ENCODE measurements at regions not wholly inside any gene's neighbourhood (a gene's known extent, or its start where the extent isn't known, plus 50 kb on each side); places are given as distances from the start of the nearest gene placed in this dataset.

DNA sequence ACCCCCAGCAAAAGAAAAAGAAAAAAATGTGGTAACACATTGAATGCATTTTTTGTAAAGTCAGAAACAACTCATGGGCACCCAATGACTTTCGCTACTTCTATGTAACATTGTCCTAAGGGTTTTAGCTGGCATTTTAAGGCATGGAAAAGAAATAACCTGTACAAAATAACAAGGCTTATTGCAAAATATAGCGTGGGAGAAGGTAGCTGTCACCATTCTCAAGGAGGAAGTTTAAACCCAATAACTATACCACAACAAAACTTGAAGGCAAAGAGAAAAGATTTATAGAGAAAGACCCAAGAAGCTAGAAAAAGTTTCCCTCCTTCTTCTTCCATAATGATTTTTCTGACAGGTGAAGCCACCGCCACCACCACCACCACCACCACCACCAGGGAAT, 55.7 kb upstream of the ACP3 start:
- WGBS: 86% methylated on average over 3 of the region's 3 CpGs
- no peaks in the 10 kb centered on the region for H3K9me3 ChIP-seq (ENCODE audit: control insufficient read depth in 4 of 4, low read length in 3 of 4)
- H3K27me3 ChIP-seq (ENCODE audit: control insufficient read depth in 4 of 4, insufficient read depth in 4 of 4, low read length in 3 of 4): peaks cover 0 to 6% (median 0%) of the 10 kb centered on the region in 4 donors
- H3K4me1 ChIP-seq (ENCODE audit: control insufficient read depth in 4 of 4, insufficient read depth in 4 of 4, low read length in 3 of 4): no peaks in the 10 kb centered on the region
- TF ChIP-seq TAF1 (conservative IDR thresholded peaks at IDR 0.05): no peak
- no peak for TF ChIP-seq RAD21 (IDR thresholded peaks at IDR 0.05)
- no peak for TF ChIP-seq NR2F2 (IDR thresholded peaks at IDR 0.05)
- no peak for TF ChIP-seq FOXA1 (IDR thresholded peaks at IDR 0.05)
- TF ChIP-seq, protein P1, sequence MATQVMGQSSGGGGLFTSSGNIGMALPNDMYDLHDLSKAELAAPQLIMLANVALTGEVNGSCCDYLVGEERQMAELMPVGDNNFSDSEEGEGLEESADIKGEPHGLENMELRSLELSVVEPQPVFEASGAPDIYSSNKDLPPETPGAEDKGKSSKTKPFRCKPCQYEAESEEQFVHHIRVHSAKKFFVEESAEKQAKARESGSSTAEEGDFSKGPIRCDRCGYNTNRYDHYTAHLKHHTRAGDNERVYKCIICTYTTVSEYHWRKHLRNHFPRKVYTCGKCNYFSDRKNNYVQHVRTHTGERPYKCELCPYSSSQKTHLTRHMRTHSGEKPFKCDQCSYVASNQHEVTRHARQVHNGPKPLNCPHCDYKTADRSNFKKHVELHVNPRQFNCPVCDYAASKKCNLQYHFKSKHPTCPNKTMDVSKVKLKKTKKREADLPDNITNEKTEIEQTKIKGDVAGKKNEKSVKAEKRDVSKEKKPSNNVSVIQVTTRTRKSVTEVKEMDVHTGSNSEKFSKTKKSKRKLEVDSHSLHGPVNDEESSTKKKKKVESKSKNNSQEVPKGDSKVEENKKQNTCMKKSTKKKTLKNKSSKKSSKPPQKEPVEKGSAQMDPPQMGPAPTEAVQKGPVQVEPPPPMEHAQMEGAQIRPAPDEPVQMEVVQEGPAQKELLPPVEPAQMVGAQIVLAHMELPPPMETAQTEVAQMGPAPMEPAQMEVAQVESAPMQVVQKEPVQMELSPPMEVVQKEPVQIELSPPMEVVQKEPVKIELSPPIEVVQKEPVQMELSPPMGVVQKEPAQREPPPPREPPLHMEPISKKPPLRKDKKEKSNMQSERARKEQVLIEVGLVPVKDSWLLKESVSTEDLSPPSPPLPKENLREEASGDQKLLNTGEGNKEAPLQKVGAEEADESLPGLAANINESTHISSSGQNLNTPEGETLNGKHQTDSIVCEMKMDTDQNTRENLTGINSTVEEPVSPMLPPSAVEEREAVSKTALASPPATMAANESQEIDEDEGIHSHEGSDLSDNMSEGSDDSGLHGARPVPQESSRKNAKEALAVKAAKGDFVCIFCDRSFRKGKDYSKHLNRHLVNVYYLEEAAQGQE (IDR thresholded peaks at IDR 0.05): no peak
- TF ChIP-seq SP1 (IDR thresholded peaks at IDR 0.05): no peak
- TF ChIP-seq RXRA (IDR thresholded peaks at IDR 0.05): no peak
- no peak for TF ChIP-seq JUND (IDR thresholded peaks at IDR 0.05)
- TF ChIP-seq YY1 (IDR thresholded peaks at IDR 0.05): no peak
- TF ChIP-seq EGR1 (IDR thresholded peaks at IDR 0.05; ENCODE audit: low read depth in 2 of 2): no peak
- TF ChIP-seq, protein P2, sequence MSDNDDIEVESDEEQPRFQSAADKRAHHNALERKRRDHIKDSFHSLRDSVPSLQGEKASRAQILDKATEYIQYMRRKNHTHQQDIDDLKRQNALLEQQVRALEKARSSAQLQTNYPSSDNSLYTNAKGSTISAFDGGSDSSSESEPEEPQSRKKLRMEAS (IDR thresholded peaks at IDR 0.05): no peak
- no peak for TF ChIP-seq HNF4A (conservative IDR thresholded peaks at IDR 0.05)
- TF ChIP-seq HNF4G (IDR thresholded peaks at IDR 0.05): no peak
- TF ChIP-seq, protein P3, sequence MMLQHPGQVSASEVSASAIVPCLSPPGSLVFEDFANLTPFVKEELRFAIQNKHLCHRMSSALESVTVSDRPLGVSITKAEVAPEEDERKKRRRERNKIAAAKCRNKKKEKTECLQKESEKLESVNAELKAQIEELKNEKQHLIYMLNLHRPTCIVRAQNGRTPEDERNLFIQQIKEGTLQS (IDR thresholded peaks at IDR 0.05): no peak
- no peak for TF ChIP-seq FOXA2 (IDR thresholded peaks at IDR 0.05)
- no peak for TF ChIP-seq GABPA (IDR thresholded peaks at IDR 0.05 in 1 of 2, conservative IDR thresholded peaks at IDR 0.05 in 1 of 2)
- H3K36me3 ChIP-seq (ENCODE audit: control insufficient read depth in 4 of 4, insufficient read depth in 3 of 4, low read depth in 1 of 4, low read length in 3 of 4): no peaks in the 10 kb centered on the region
- no peak overlapping the region for H3K27ac ChIP-seq (ENCODE audit: low read depth in 1 of 2, low read length in 2 of 2)
- H3K9ac ChIP-seq (ENCODE audit: low read depth in 1 of 2, low read length in 2 of 2): no peak overlapping the region
- no peak for DNase-seq (ENCODE audit: low spot score)
- no peak overlapping the region for H3K4me3 ChIP-seq (ENCODE audit: low read depth in 1 of 3, low read length in 3 of 3)

DNA sequence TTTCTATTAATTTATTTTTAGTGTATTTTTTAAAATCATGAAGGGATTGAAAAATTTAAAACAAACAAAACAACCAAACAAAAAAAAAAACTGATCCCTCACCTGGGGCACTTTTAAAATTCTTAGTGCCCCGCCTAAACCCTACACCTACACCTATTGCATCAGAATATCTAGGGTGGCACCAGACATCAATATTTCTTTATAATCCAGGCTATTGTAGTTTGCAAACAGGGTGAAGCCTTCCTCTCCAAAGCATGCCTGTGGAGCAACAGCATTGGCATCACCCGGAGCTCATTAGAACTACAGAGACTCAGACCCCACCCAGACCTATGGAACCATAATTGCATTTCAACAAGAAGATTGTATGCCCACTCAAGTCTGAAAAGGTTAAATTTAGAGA, 54.9 kb upstream of the ACP3 start:
- Histone ChIP-seq H3K4me1 (ENCODE audit: control insufficient read depth in 4 of 4, insufficient read depth in 4 of 4, low read length in 3 of 4) (no peaks in the 10 kb centered on the region), H3K9me3 (ENCODE audit: control insufficient read depth in 4 of 4, low read length in 3 of 4) (no peaks in the 10 kb centered on the region)
- 89% methylated on average over 2 of the region's 2 CpGs for WGBS

More for the DNA sequence above, 54.9 kb upstream of the ACP3 start:
- H3K36me3 ChIP-seq (ENCODE audit: control insufficient read depth in 4 of 4, insufficient read depth in 3 of 4, low read depth in 1 of 4, low read length in 3 of 4): no peaks in the 10 kb centered on the region
- TF ChIP-seq YY1 (IDR thresholded peaks at IDR 0.05) (no peak), FOXA1 (IDR thresholded peaks at IDR 0.05) (no peak), TAF1 (conservative IDR thresholded peaks at IDR 0.05) (no peak), RXRA (IDR thresholded peaks at IDR 0.05) (no peak), RAD21 (IDR thresholded peaks at IDR 0.05) (no peak), GABPA (IDR thresholded peaks at IDR 0.05 in 1 of 2, conservative IDR thresholded peaks at IDR 0.05 in 1 of 2) (no peak), JUND (IDR thresholded peaks at IDR 0.05) (no peak), SP1 (IDR thresholded peaks at IDR 0.05) (no peak), NR2F2 (IDR thresholded peaks at IDR 0.05) (no peak), FOXA2 (IDR thresholded peaks at IDR 0.05) (no peak), HNF4A (conservative IDR thresholded peaks at IDR 0.05) (no peak), EGR1 (IDR thresholded peaks at IDR 0.05; ENCODE audit: low read depth in 2 of 2) (no peak), HNF4G (IDR thresholded peaks at IDR 0.05) (no peak)
- TF ChIP-seq, protein P1 (IDR thresholded peaks at IDR 0.05): no peak
- TF ChIP-seq, protein P4, sequence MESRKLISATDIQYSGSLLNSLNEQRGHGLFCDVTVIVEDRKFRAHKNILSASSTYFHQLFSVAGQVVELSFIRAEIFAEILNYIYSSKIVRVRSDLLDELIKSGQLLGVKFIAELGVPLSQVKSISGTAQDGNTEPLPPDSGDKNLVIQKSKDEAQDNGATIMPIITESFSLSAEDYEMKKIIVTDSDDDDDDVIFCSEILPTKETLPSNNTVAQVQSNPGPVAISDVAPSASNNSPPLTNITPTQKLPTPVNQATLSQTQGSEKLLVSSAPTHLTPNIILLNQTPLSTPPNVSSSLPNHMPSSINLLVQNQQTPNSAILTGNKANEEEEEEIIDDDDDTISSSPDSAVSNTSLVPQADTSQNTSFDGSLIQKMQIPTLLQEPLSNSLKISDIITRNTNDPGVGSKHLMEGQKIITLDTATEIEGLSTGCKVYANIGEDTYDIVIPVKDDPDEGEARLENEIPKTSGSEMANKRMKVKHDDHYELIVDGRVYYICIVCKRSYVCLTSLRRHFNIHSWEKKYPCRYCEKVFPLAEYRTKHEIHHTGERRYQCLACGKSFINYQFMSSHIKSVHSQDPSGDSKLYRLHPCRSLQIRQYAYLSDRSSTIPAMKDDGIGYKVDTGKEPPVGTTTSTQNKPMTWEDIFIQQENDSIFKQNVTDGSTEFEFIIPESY (IDR thresholded peaks at IDR 0.05): no peak
- TF ChIP-seq, protein P5, sequence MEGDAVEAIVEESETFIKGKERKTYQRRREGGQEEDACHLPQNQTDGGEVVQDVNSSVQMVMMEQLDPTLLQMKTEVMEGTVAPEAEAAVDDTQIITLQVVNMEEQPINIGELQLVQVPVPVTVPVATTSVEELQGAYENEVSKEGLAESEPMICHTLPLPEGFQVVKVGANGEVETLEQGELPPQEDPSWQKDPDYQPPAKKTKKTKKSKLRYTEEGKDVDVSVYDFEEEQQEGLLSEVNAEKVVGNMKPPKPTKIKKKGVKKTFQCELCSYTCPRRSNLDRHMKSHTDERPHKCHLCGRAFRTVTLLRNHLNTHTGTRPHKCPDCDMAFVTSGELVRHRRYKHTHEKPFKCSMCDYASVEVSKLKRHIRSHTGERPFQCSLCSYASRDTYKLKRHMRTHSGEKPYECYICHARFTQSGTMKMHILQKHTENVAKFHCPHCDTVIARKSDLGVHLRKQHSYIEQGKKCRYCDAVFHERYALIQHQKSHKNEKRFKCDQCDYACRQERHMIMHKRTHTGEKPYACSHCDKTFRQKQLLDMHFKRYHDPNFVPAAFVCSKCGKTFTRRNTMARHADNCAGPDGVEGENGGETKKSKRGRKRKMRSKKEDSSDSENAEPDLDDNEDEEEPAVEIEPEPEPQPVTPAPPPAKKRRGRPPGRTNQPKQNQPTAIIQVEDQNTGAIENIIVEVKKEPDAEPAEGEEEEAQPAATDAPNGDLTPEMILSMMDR (IDR thresholded peaks at IDR 0.05; ENCODE audit: low read depth, low read length, missing input control): no peak
- TF ChIP-seq, protein P2 (IDR thresholded peaks at IDR 0.05): no peak
- TF ChIP-seq, protein P3 (IDR thresholded peaks at IDR 0.05): no peak
- H3K4me3 ChIP-seq (ENCODE audit: low read depth in 1 of 3, low read length in 3 of 3): no peak overlapping the region
- H3K9ac ChIP-seq (ENCODE audit: low read depth in 1 of 2, low read length in 2 of 2): no peak overlapping the region
- H3K27ac ChIP-seq (ENCODE audit: low read depth in 1 of 2, low read length in 2 of 2): no peak overlapping the region
- no peak for DNase-seq (ENCODE audit: low spot score)
- H3K27me3 ChIP-seq (ENCODE audit: control insufficient read depth in 4 of 4, insufficient read depth in 4 of 4, low read length in 3 of 4): peaks cover 0 to 6% (median 0%) of the 10 kb centered on the region in 4 donors

Measured in liver (tissue), 8 donors.